HL-60 (cell line): ENCODE measurements at regions not wholly inside any gene's neighbourhood (a gene's known extent, or its start where the extent isn't known, plus 50 kb on each side); places are given as distances from the start of the nearest gene placed in this dataset.

Experiments used
- DNase-seq, 2 experiments: peaks; one replicate each; pipeline ENCODE4 v3.0.0-alpha.2; 2010 to 2020; ENCODE audit warnings: low read depth in 1 of 2, low spot score in 1 of 2
- H3K27ac ChIP-seq: fragments of 250-450 bp; sonication (Bioruptor Pico); replicated peaks from 2 replicates; pipeline ENCODE4 v1.5.1; 2020; ENCODE audit warnings: mild to moderate bottlenecking, moderate library complexity
- H3K27me3 ChIP-seq: fragments of 250-450 bp; sonication (Bioruptor Pico); 2 replicates; pipeline ENCODE4 v1.5.1; 2021; ENCODE audit warnings: mild to moderate bottlenecking, moderate library complexity; ENCODE audit not compliant: insufficient read depth, poor library complexity, severe bottlenecking
- H3K4me3 ChIP-seq: replicated peaks from 2 replicates; pipeline ENCODE4 v1.5.1; 2011; ENCODE audit warnings: mild to moderate bottlenecking, control low read depth, low read length; ENCODE audit not compliant: insufficient read depth
- CTCF ChIP-seq: IDR thresholded peaks from one replicate; pipeline ENCODE4 v1.5.1; 2011; ENCODE audit warnings: low read length, control low read depth, inconsistent platforms; ENCODE audit not compliant: insufficient read depth
- GABPA ChIP-seq: IDR thresholded peaks from 2 replicates; pipeline ENCODE4 v1.6.1; 2012; ENCODE audit warnings: low read depth
- POLR2AphosphoS5 ChIP-seq: IDR thresholded peaks from 2 replicates; pipeline ENCODE4 v1.6.1; 2012; ENCODE audit warnings: low read depth
- SPI1 ChIP-seq: IDR thresholded peaks from 2 replicates; pipeline ENCODE4 v1.6.1; 2012; ENCODE audit warnings: low read depth, mild to moderate bottlenecking, borderline replicate concordance
- TF ChIP-seq, protein P1 (sequence below): IDR thresholded peaks from 2 replicates; pipeline ENCODE4 v1.6.1; 2012; ENCODE audit warnings: low read depth; ENCODE audit not compliant: insufficient replicate concordance

GRCh38 chr11:87779276-87780067 lies 395.8 kb downstream of the RAB38 start:
- TF ChIP-seq, protein P1, sequence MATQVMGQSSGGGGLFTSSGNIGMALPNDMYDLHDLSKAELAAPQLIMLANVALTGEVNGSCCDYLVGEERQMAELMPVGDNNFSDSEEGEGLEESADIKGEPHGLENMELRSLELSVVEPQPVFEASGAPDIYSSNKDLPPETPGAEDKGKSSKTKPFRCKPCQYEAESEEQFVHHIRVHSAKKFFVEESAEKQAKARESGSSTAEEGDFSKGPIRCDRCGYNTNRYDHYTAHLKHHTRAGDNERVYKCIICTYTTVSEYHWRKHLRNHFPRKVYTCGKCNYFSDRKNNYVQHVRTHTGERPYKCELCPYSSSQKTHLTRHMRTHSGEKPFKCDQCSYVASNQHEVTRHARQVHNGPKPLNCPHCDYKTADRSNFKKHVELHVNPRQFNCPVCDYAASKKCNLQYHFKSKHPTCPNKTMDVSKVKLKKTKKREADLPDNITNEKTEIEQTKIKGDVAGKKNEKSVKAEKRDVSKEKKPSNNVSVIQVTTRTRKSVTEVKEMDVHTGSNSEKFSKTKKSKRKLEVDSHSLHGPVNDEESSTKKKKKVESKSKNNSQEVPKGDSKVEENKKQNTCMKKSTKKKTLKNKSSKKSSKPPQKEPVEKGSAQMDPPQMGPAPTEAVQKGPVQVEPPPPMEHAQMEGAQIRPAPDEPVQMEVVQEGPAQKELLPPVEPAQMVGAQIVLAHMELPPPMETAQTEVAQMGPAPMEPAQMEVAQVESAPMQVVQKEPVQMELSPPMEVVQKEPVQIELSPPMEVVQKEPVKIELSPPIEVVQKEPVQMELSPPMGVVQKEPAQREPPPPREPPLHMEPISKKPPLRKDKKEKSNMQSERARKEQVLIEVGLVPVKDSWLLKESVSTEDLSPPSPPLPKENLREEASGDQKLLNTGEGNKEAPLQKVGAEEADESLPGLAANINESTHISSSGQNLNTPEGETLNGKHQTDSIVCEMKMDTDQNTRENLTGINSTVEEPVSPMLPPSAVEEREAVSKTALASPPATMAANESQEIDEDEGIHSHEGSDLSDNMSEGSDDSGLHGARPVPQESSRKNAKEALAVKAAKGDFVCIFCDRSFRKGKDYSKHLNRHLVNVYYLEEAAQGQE, result no peak
- TF ChIP-seq GABPA (no peak), CTCF (no peak), POLR2AphosphoS5 (no peak), SPI1 (no peak)
- DNase-seq, result no peak
- Histone ChIP-seq H3K27me3 (no peaks in the 10 kb centered on the region), H3K4me3 (no peak overlapping the region), H3K27ac (no peak overlapping the region)

DNA sequence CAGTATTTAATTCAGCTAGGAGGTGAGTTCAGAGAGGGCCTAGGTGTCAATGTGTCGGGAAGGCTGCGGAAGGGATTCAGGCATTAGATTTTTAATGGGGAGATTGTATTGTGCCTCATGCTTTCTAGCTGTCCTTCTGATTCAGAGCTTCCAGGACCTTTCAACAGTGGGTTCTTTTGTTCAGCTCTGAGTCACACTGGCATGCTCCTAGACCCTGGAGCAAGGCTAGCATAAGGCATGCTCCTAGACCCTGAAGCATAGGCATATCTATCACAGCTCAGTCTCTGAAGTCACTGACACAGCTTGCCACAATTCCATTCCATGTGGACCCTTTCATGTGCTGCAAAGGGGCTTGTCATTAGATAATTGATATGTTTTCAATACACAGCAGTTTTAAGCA lies 396.9 kb downstream of the RAB38 start:
- DNase-seq, result no peak
- TF ChIP-seq POLR2AphosphoS5 (no peak), GABPA (no peak), SPI1 (no peak), CTCF (no peak)
- TF ChIP-seq, protein P1, result no peak
- Histone ChIP-seq H3K4me3 (no peak overlapping the region), H3K27ac (no peak overlapping the region), H3K27me3 (no peaks in the 10 kb centered on the region)

DNA sequence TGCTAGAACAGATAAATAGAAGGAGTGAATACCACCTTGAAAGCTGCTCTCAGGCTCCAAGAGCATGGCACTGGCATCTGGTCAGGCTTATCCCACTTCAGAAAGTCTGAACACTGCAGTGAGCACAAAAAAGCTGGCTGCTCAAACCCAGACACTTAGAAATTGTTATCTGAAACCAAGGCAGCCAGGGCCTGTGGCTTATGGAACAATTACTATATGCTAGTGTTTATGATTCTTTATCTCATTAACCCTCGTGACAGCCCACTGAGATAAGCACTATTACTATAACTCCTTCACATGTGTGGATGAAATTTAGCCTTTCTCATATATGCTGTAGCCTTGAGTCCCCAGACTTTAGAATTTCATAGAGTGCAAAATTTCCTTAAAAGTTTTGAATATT lies 400.2 kb downstream of the RAB38 start:
- Histone ChIP-seq H3K27me3 (no peaks in the 10 kb centered on the region), H3K4me3 (no peak overlapping the region), H3K27ac (no peak overlapping the region)
- TF ChIP-seq GABPA, result no peak
- no peak for TF ChIP-seq CTCF
- no peak for TF ChIP-seq POLR2AphosphoS5
- TF ChIP-seq, protein P1, result no peak
- no peak for DNase-seq
